ENCODE measurements at regions not wholly inside any gene's neighbourhood (a gene's known extent, or its start where the extent isn't known, plus 50 kb on each side); places are given as distances from the start of the nearest gene placed in this dataset.
"Not testable (repeated sequence)": the region's sequence is repeated elsewhere in the genome, so short reads cannot be mapped to it uniquely, and the experiment has no call there.

- DNase-seq: no peak
These were observed 118.1 kb upstream of the OR4E1 start for GRCh38 chr14:21791749-21792148.

- not testable (repeated sequence) for DNase-seq
These were observed 115.1 kb upstream of the OR4E1 start for GRCh38 chr14:21788687-21789086.

- not testable (repeated sequence) for DNase-seq
These were observed 113.6 kb upstream of the OR4E1 start for GRCh38 chr14:21787242-21787641.

GRCh38 chr14:21781543-21781942 lies 107.9 kb upstream of the OR4E1 start:
- DNase-seq: no peak

- DNase-seq: no peak
These were observed 106.9 kb upstream of the OR4E1 start for GRCh38 chr14:21780429-21781084.

- no peak for DNase-seq
These were observed 98.1 kb upstream of the OR4E1 start for GRCh38 chr14:21771671-21772070.

GRCh38 chr14:21768875-21769257 lies 95.2 kb upstream of the OR4E1 start:
- no peak for DNase-seq

GRCh38 chr14:21768116-21768874 lies 94.7 kb upstream of the OR4E1 start:
- peak; percentile 16 for DNase-seq

GRCh38 chr14:21760360-21760759 lies 86.7 kb upstream of the OR4E1 start:
- DNase-seq: not testable (repeated sequence)

GRCh38 chr14:21749306-21749868 lies 75.8 kb upstream of the OR4E1 start:
- no peak for DNase-seq

GRCh38 chr14:21748869-21749303 lies 75.3 kb upstream of the OR4E1 start:
- DNase-seq: peak; percentile 30

GRCh38 chr14:21735639-21736307 lies 62.2 kb upstream of the OR4E1 start:
- no peak for DNase-seq

GRCh38 chr14:21735200-21735599 lies 61.6 kb upstream of the OR4E1 start:
- DNase-seq: no peak

GRCh38 chr14:21734457-21735074 lies 60.9 kb upstream of the OR4E1 start:
- DNase-seq: peak; percentile 9

GRCh38 chr14:21729703-21730233 lies 56.1 kb upstream of the OR4E1 start:
- no peak for DNase-seq

- DNase-seq: no peak
These were observed 51.6 kb upstream of the OR4E1 start for GRCh38 chr14:21725250-21725649.

GRCh38 chr14:21724090-21724973 lies 50.7 kb upstream of the OR4E1 start:
- no peak for DNase-seq

GRCh38 chr14:21723431-21724045 lies 49.9 kb upstream of the OR4E1 start:
- DNase-seq: no peak
